Keratinocyte (primary cell): ENCODE measurements at regions not wholly inside any gene's neighbourhood (a gene's known extent, or its start where the extent isn't known, plus 50 kb on each side); places are given as distances from the start of the nearest gene placed in this dataset.

Source experiments
- DNase-seq: peaks from one replicate; pipeline ENCODE4 v3.0.0-alpha.2; 2011; ENCODE audit warnings: low read depth, missing footprints, low spot score
- FAIRE-seq: peaks from 2 replicates; lab custom pipeline; 2011; peaks lifted over from hg19 to GRCh38; lab: Jason Lieb, UNC
- H2AFZ ChIP-seq: 2 replicates; pipeline ENCODE4 v1.6.0; 2012; ENCODE audit warnings: low read length, control low read depth, inconsistent platforms; ENCODE audit not compliant: control insufficient read depth
- H3K27ac ChIP-seq: 2 replicates; pipeline ENCODE4 v1.5.1; 2011; ENCODE audit warnings: low read length; ENCODE audit not compliant: control insufficient read depth, insufficient read depth
- H3K27me3 ChIP-seq: 3 replicates; pipeline ENCODE4 v1.6.0; 2011; ENCODE audit warnings: low read length; ENCODE audit not compliant: control insufficient read depth, insufficient read depth; ENCODE audit errors: extremely low read depth
- H3K36me3 ChIP-seq, 2 experiments: 2 replicates in 1 of 2; 3 replicates in 1 of 2; pipeline ENCODE4 v1.5.1; 2011; ENCODE audit warnings: low read length in 2 of 2, mild to moderate bottlenecking in 1 of 2; ENCODE audit not compliant: control insufficient read depth in 2 of 2, insufficient read depth in 2 of 2; ENCODE audit errors: extremely low read depth in 1 of 2
- H3K4me1 ChIP-seq: 3 replicates; pipeline ENCODE4 v1.5.1; 2011; ENCODE audit warnings: low read length; ENCODE audit not compliant: control insufficient read depth, insufficient read depth; ENCODE audit errors: extremely low read depth
- H3K4me2 ChIP-seq: 3 replicates; pipeline ENCODE4 v1.6.0; 2011; ENCODE audit warnings: low read depth, low read length; ENCODE audit not compliant: control insufficient read depth, insufficient read depth; ENCODE audit errors: extremely low read depth
- H3K4me3 ChIP-seq, 3 experiments: fragments of 200-600 bp in 1 of 3; sonication (generic) in 1 of 3; 2 replicates in 2 of 3; 3 replicates in 1 of 3; pipeline ENCODE4 v1.5.1; 2011 to 2016; ENCODE audit warnings: low read length in 3 of 3, mild to moderate bottlenecking in 3 of 3, control low read depth in 2 of 3, inconsistent platforms in 1 of 3, low read depth in 1 of 3, mixed read lengths in 1 of 3, mixed run types in 1 of 3, moderate library complexity in 1 of 3; ENCODE audit not compliant: control insufficient read depth in 2 of 3, insufficient read depth in 2 of 3; ENCODE audit errors: extremely low read depth in 1 of 3
- H3K79me2 ChIP-seq: 2 replicates; pipeline ENCODE4 v1.6.0; 2012; ENCODE audit warnings: low read length; ENCODE audit not compliant: control insufficient read depth, insufficient read depth
- H3K9ac ChIP-seq: 3 replicates; pipeline ENCODE4 v1.6.0; 2011; ENCODE audit warnings: low read length; ENCODE audit not compliant: control insufficient read depth, insufficient read depth; ENCODE audit errors: extremely low read depth
- H3K9me1 ChIP-seq: 3 replicates; pipeline ENCODE4 v1.6.0; 2011; ENCODE audit warnings: low read length; ENCODE audit not compliant: control insufficient read depth, insufficient read depth; ENCODE audit errors: extremely low read depth
- H3K9me3 ChIP-seq: 2 replicates; pipeline ENCODE4 v1.5.1; 2012; ENCODE audit warnings: low read depth, low read length; ENCODE audit not compliant: control insufficient read depth
- H4K20me1 ChIP-seq: 3 replicates; pipeline ENCODE4 v1.6.0; 2011; ENCODE audit warnings: low read length; ENCODE audit not compliant: control insufficient read depth, insufficient read depth; ENCODE audit errors: extremely low read depth
- EZH2 ChIP-seq: IDR thresholded peaks from one replicate; pipeline ENCODE4 v1.6.1; 2012; ENCODE audit warnings: inconsistent platforms, mild to moderate bottlenecking, low read length, moderate library complexity
- dilution Hi-C: fragments of 300-500 bp; cut with MboI; formaldehyde crosslinking; loops from one replicate; pipeline ENCODE4 v1.7.0; 2020; ENCODE audit warnings: low sequenced_read_pairs; ENCODE audit not compliant: extremely low pct_ligation_motif_present
- TF ChIP-seq, protein P1 (sequence below), 3 experiments: IDR thresholded peaks in 1 of 3; conservative IDR thresholded peaks in 1 of 3; optimal IDR thresholded peaks in 1 of 3; 2 replicates in 2 of 3; 3 replicates in 1 of 3; pipeline versions ENCODE3 to v1.5.1; 2011; ENCODE audit warnings: low read length in 3 of 3, mild to moderate bottlenecking in 3 of 3, moderate library complexity in 2 of 3, control low read depth in 1 of 3, inconsistent platforms in 1 of 3; ENCODE audit not compliant: insufficient read depth in 2 of 3; ENCODE audit errors: extremely low read depth in 1 of 3

DNA sequence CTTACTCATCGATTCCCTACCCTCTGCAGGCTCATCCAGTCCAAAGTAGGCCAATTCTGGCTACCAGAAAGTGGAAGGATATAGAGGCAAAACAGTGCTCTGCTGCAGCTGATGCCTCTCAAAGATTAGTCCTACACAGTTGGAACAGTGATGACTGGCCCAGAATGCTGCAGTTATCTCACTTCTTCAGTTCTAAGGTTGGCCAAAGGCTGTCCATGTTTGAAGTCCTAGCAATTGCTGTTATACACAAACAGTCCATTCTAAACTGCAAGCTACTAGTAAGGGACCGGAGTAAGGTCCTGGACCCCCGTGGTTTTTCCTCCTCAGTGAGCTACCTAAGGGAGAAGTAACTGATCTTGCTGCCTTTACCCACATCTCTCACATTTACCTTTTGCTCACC lies 129.1 kb upstream of the NRIP1 start:
- Histone ChIP-seq H2AFZ (no peak overlapping the region), H3K9me1 (no peaks in the 10 kb centered on the region), H3K27me3 (no peaks in the 10 kb centered on the region), H3K4me1 (peaks cover 4% of the 10 kb centered on the region), H3K36me3 (no peaks in the 10 kb centered on the region), H3K9me3 (no peaks in the 10 kb centered on the region), H3K79me2 (no peaks in the 10 kb centered on the region), H3K9ac (no peak overlapping the region), H4K20me1 (no peaks in the 10 kb centered on the region), H3K4me3 (no peak overlapping the region), H3K4me2 (no peak overlapping the region), H3K27ac (no peak overlapping the region)
- DNase-seq: no peak
- TF ChIP-seq, protein P1, sequence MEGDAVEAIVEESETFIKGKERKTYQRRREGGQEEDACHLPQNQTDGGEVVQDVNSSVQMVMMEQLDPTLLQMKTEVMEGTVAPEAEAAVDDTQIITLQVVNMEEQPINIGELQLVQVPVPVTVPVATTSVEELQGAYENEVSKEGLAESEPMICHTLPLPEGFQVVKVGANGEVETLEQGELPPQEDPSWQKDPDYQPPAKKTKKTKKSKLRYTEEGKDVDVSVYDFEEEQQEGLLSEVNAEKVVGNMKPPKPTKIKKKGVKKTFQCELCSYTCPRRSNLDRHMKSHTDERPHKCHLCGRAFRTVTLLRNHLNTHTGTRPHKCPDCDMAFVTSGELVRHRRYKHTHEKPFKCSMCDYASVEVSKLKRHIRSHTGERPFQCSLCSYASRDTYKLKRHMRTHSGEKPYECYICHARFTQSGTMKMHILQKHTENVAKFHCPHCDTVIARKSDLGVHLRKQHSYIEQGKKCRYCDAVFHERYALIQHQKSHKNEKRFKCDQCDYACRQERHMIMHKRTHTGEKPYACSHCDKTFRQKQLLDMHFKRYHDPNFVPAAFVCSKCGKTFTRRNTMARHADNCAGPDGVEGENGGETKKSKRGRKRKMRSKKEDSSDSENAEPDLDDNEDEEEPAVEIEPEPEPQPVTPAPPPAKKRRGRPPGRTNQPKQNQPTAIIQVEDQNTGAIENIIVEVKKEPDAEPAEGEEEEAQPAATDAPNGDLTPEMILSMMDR (optimal IDR thresholded peaks at IDR 0.05 in 1 of 3, IDR thresholded peaks at IDR 0.05 in 1 of 3, conservative IDR thresholded peaks at IDR 0.05 in 1 of 3; ENCODE audit: extremely low read depth in 1 of 3, insufficient read depth in 2 of 3, low read length in 3 of 3): no peak
- no peak for TF ChIP-seq EZH2
- dilution Hi-C loops: no loop called here
- FAIRE-seq: no peak

DNA sequence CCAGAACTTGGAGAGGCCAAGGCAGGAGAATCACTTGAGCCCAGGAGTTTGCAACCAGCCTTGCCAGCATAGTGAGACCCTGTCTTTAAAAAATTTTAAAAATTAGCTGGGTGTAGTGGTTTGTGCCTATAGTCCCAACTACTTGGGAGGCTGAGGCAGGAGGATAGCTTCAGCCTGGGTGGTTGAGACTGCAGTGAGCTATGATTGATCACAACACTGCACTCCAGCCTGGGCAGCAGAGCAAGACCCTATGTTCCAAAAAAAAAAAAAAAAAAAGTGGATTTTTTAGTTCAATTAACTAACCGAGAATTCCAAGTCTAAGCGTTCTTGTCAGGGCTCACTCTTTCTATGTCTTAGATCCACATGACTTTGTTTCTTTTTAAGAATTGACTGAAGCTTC lies 130.3 kb upstream of the NRIP1 start:
- H3K27me3 ChIP-seq: no peaks in the 10 kb centered on the region
- no peaks in the 10 kb centered on the region for H4K20me1 ChIP-seq
- H3K27ac ChIP-seq: no peak overlapping the region
- no peaks in the 10 kb centered on the region for H3K9me3 ChIP-seq
- no peak overlapping the region for H3K9ac ChIP-seq
- dilution Hi-C loops: no loop called here
- H3K79me2 ChIP-seq: no peaks in the 10 kb centered on the region
- peaks cover 4% of the 10 kb centered on the region for H3K4me1 ChIP-seq
- no peak for DNase-seq
- no peak for FAIRE-seq
- no peaks in the 10 kb centered on the region for H3K36me3 ChIP-seq
- TF ChIP-seq, protein P1 (optimal IDR thresholded peaks at IDR 0.05 in 1 of 3, IDR thresholded peaks at IDR 0.05 in 1 of 3, conservative IDR thresholded peaks at IDR 0.05 in 1 of 3; ENCODE audit: extremely low read depth in 1 of 3, insufficient read depth in 2 of 3, low read length in 3 of 3): no peak
- no peak for TF ChIP-seq EZH2
- H2AFZ ChIP-seq: no peak overlapping the region
- no peaks in the 10 kb centered on the region for H3K9me1 ChIP-seq
- no peak overlapping the region for H3K4me3 ChIP-seq
- no peak overlapping the region for H3K4me2 ChIP-seq
